MCF 10A (cell line): ENCODE measurements at regions not wholly inside any gene's neighbourhood (a gene's known extent, or its start where the extent isn't known, plus 50 kb on each side); places are given as distances from the start of the nearest gene placed in this dataset.

Experiments
- BruUV-seq: library from RNA; stranded (reverse); fragments of 400-500 nt; replicated peaks from 2 replicates; lab custom pipeline; 2021; lab: Mats Ljungman, UMichigan
- CTCF ChIA-PET: fragments of 300-600 bp; sonication (Branson Sonifier 250); formaldehyde crosslinking; extraction: SDS; loops from one replicate; lab custom pipeline; 2021; ENCODE audit warnings: antibody characterized with exemption, inconsistent platforms; lab: Yijun Ruan, JAX
- POLR2A ChIA-PET: fragments of 300-600, 350-650 bp; sonication (Branson Sonifier 250); formaldehyde crosslinking; extraction: SDS; loops from one replicate; lab custom pipeline; 2020; ENCODE audit warnings: antibody characterized with exemption, inconsistent platforms; lab: Yijun Ruan, JAX
- DNase-seq: peaks from one replicate; pipeline ENCODE4 v3.0.0-alpha.2; 2018; ENCODE audit not compliant: unreplicated experiment
- H3K27ac Mint-ChIP-seq: one replicate; pipeline ENCODE4 v1.8.0; 2022; ENCODE audit warnings: mild to moderate bottlenecking, low read depth, mixed read lengths; ENCODE audit not compliant: unreplicated experiment
- H3K27me3 Mint-ChIP-seq: one replicate; pipeline ENCODE4 v1.8.0; 2022; ENCODE audit warnings: mixed read lengths; ENCODE audit not compliant: insufficient read depth, unreplicated experiment
- H3K36me3 Mint-ChIP-seq: one replicate; pipeline ENCODE4 v1.8.0; 2022; ENCODE audit warnings: mild to moderate bottlenecking, moderate library complexity, mixed read lengths; ENCODE audit not compliant: insufficient read depth, unreplicated experiment
- H3K4me1 Mint-ChIP-seq: one replicate; pipeline ENCODE4 v1.8.0; 2022; ENCODE audit warnings: mixed read lengths; ENCODE audit not compliant: insufficient read depth, unreplicated experiment
- H3K4me3 Mint-ChIP-seq: one replicate; pipeline ENCODE4 v1.8.0; 2022; ENCODE audit warnings: mild to moderate bottlenecking, moderate library complexity, mixed read lengths; ENCODE audit not compliant: unreplicated experiment
- H3K9me3 Mint-ChIP-seq: one replicate; pipeline ENCODE4 v1.8.0; 2022; ENCODE audit warnings: mixed read lengths; ENCODE audit not compliant: unreplicated experiment
- intact Hi-C: fragments of 100-400 bp; cut with micrococcal nuclease; formaldehyde crosslinking; loops from 2 replicates; pipeline ENCODE4 v1.14.1; 2022
- TF ChIP-seq, protein P1 (sequence below): fragments of 200-600 bp; IDR thresholded peaks from one replicate; pipeline ENCODE4 v1.8.0; 2022; ENCODE audit warnings: antibody characterized with exemption, mild to moderate bottlenecking; ENCODE audit not compliant: unreplicated experiment

GRCh38 chr9:16964228-16964627 lies 93.8 kb upstream of the BNC2 start:
- H3K27ac Mint-ChIP-seq, result no peak overlapping the region
- no peaks in the 10 kb centered on the region for H3K36me3 Mint-ChIP-seq
- DNase-seq, result peak; percentile 73
- no peaks in the 10 kb centered on the region for H3K9me3 Mint-ChIP-seq
- H3K27me3 Mint-ChIP-seq, result no peaks in the 10 kb centered on the region
- intact Hi-C loops, result no loop called here
- TF ChIP-seq, protein P1, sequence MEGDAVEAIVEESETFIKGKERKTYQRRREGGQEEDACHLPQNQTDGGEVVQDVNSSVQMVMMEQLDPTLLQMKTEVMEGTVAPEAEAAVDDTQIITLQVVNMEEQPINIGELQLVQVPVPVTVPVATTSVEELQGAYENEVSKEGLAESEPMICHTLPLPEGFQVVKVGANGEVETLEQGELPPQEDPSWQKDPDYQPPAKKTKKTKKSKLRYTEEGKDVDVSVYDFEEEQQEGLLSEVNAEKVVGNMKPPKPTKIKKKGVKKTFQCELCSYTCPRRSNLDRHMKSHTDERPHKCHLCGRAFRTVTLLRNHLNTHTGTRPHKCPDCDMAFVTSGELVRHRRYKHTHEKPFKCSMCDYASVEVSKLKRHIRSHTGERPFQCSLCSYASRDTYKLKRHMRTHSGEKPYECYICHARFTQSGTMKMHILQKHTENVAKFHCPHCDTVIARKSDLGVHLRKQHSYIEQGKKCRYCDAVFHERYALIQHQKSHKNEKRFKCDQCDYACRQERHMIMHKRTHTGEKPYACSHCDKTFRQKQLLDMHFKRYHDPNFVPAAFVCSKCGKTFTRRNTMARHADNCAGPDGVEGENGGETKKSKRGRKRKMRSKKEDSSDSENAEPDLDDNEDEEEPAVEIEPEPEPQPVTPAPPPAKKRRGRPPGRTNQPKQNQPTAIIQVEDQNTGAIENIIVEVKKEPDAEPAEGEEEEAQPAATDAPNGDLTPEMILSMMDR, result no peak
- H3K4me1 Mint-ChIP-seq, result peaks cover 8% of the 10 kb centered on the region
- CTCF ChIA-PET, result interaction anchor here (0.6 to 0.8 kb wide), 3 partner anchors 23 to 523 kb away, joined by 3 read pairs; no protein-coding TSS in a partner anchor
- no TSS peak for BruUV-seq
- POLR2A ChIA-PET, result no interaction called here
- H3K4me3 Mint-ChIP-seq, result no peak overlapping the region

- ChIA-PET CTCF (interaction anchor here (0.6 kb wide), 1 partner anchor 74 kb away, joined by 3 read pairs; no protein-coding TSS in a partner anchor), POLR2A (no interaction called here)
- Mint-ChIP-seq H3K36me3 (no peaks in the 10 kb centered on the region), H3K27ac (no peak overlapping the region), H3K27me3 (no peaks in the 10 kb centered on the region), H3K4me3 (no peak overlapping the region), H3K9me3 (no peaks in the 10 kb centered on the region), H3K4me1 (peaks cover 8% of the 10 kb centered on the region)
- no TSS peak for BruUV-seq
- DNase-seq, result peak; percentile 49
- TF ChIP-seq, protein P1, result no peak
- intact Hi-C loops, result no loop called here
Measured at GRCh38 chr9:16960084-16960483, 89.6 kb upstream of the BNC2 start.

- no peak for DNase-seq
- no TSS peak for BruUV-seq
- intact Hi-C loops, result no loop called here
- POLR2A ChIA-PET, result no interaction called here
- H3K4me1 Mint-ChIP-seq, result peaks cover 8% of the 10 kb centered on the region
- TF ChIP-seq, protein P1, result no peak
- CTCF ChIA-PET, result no interaction called here
- H3K36me3 Mint-ChIP-seq, result no peaks in the 10 kb centered on the region
- H3K4me3 Mint-ChIP-seq, result no peak overlapping the region
- H3K27me3 Mint-ChIP-seq, result no peaks in the 10 kb centered on the region
- H3K27ac Mint-ChIP-seq, result no peak overlapping the region
- H3K9me3 Mint-ChIP-seq, result no peaks in the 10 kb centered on the region
Measured at GRCh38 chr9:16959391-16959790, 88.9 kb upstream of the BNC2 start.

DNA sequence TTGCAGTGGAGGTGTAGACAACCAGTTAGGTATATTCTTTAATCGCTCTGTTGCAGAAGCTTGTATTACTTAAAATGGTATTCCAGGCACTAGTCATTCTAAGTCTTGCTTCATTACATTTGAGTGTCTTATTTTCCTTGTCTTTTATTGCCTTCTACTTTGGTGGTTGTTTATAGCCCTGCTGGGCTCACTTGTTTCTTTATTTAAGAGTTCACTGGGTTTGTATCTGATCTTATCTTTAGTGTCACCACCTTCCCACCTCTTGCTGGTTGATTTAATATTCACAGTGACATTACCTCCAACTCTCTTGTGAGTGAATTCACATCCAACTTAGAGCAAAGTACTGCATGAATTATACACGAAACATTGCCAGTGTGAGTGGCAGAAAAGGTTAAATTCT lies 83.6 kb upstream of the BNC2 start:
- no TSS peak for BruUV-seq
- H3K9me3 Mint-ChIP-seq, result no peaks in the 10 kb centered on the region
- H3K27ac Mint-ChIP-seq, result no peak overlapping the region
- no peak for DNase-seq
- no peaks in the 10 kb centered on the region for H3K36me3 Mint-ChIP-seq
- ChIA-PET POLR2A (no interaction called here), CTCF (no interaction called here)
- intact Hi-C loops, result no loop called here
- H3K4me1 Mint-ChIP-seq, result no peaks in the 10 kb centered on the region
- no peak overlapping the region for H3K4me3 Mint-ChIP-seq
- H3K27me3 Mint-ChIP-seq, result no peaks in the 10 kb centered on the region
- TF ChIP-seq, protein P1, result no peak
